WTC11 (cell line): ENCODE measurements at regions not wholly inside any gene's neighbourhood (a gene's known extent, or its start where the extent isn't known, plus 50 kb on each side); places are given as distances from the start of the nearest gene placed in this dataset.

Source experiments
- CTCF ChIP-seq: fragments of 200-600 bp; IDR thresholded peaks from 2 replicates; pipeline ENCODE4 v1.8.0; 2022; ENCODE audit warnings: antibody characterized with exemption
- ESRRA ChIP-seq: sonication (generic); formaldehyde crosslinking; IDR thresholded peaks from 2 replicates; pipeline ENCODE4 v1.8.1; 2022; ENCODE audit warnings: mild to moderate bottlenecking, missing genetic modification reagents, borderline replicate concordance
- FOXJ3 ChIP-seq: sonication (generic); formaldehyde crosslinking; IDR thresholded peaks from 2 replicates; pipeline ENCODE4 v1.9.0; 2021; ENCODE audit warnings: missing genetic modification reagents, mild to moderate bottlenecking, borderline replicate concordance
- FOXP1 ChIP-seq: sonication (generic); formaldehyde crosslinking; IDR thresholded peaks from 2 replicates; pipeline ENCODE4 v1.8.0; 2022; ENCODE audit warnings: missing genetic modification reagents, mild to moderate bottlenecking, moderate library complexity, borderline replicate concordance
- JUN ChIP-seq: sonication (generic); formaldehyde crosslinking; IDR thresholded peaks from 2 replicates; pipeline ENCODE4 v1.8.0; 2023; ENCODE audit warnings: mild to moderate bottlenecking, missing genetic modification reagents
- MAX ChIP-seq: sonication (generic); formaldehyde crosslinking; IDR thresholded peaks from 2 replicates; pipeline ENCODE4 v1.8.0; 2022; ENCODE audit warnings: mild to moderate bottlenecking, missing genetic modification reagents
- TF ChIP-seq, protein P1 (sequence below): sonication (generic); formaldehyde crosslinking; IDR thresholded peaks from 2 replicates; pipeline ENCODE4 v1.8.0; 2022; ENCODE audit warnings: mild to moderate bottlenecking, missing genetic modification reagents
- TF ChIP-seq, protein P2 (sequence below): sonication (generic); formaldehyde crosslinking; conservative IDR thresholded peaks from 2 replicates; pipeline ENCODE4 v1.8.1; 2022; ENCODE audit warnings: mild to moderate bottlenecking, missing genetic modification reagents

- no peak for TF ChIP-seq CTCF
- TF ChIP-seq MAX (CRISPR knock-in tag), result no peak
- no peak for TF ChIP-seq ESRRA (CRISPR knock-in tag)
- no peak for TF ChIP-seq JUN
- no peak for TF ChIP-seq FOXP1 (CRISPR knock-in tag)
- TF ChIP-seq, protein P1, sequence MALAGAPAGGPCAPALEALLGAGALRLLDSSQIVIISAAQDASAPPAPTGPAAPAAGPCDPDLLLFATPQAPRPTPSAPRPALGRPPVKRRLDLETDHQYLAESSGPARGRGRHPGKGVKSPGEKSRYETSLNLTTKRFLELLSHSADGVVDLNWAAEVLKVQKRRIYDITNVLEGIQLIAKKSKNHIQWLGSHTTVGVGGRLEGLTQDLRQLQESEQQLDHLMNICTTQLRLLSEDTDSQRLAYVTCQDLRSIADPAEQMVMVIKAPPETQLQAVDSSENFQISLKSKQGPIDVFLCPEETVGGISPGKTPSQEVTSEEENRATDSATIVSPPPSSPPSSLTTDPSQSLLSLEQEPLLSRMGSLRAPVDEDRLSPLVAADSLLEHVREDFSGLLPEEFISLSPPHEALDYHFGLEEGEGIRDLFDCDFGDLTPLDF, result no peak
- TF ChIP-seq, protein P2, sequence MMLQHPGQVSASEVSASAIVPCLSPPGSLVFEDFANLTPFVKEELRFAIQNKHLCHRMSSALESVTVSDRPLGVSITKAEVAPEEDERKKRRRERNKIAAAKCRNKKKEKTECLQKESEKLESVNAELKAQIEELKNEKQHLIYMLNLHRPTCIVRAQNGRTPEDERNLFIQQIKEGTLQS (CRISPR knock-in tag), result no peak
- TF ChIP-seq FOXJ3 (CRISPR knock-in tag), result no peak
Observed at GRCh38 chr1:208462761-208463160, 218.6 kb upstream of the PLXNA2 start.
